Stimulated activated memory B cell treated with anti-CD40 and anti-IgM and Interleukin-4, amounts not matched to agents 10 μg/mL and 1 μg/mL and 100 μg/mL, for 72 hours (primary cell): ENCODE measurements at regions not wholly inside any gene's neighbourhood (a gene's known extent, or its start where the extent isn't known, plus 50 kb on each side); places are given as distances from the start of the nearest gene placed in this dataset.
"Not testable (repeated sequence)": the region's sequence is repeated elsewhere in the genome, so short reads cannot be mapped to it uniquely, and the experiment has no call there.

ENCODE experiments used
- ATAC-seq: fragments of 150-1000 bp; cut with Tn5 transposase; 2 replicates; pipeline ENCODE4 v1.10.0; 2021
- H3K27ac Mint-ChIP-seq: one replicate; pipeline ENCODE4 v1.8.0; 2022; ENCODE audit warnings: mild to moderate bottlenecking, mixed read lengths
- H3K27me3 Mint-ChIP-seq: one replicate; pipeline ENCODE4 v1.8.0; 2022; ENCODE audit warnings: mixed read lengths
- H3K36me3 Mint-ChIP-seq: one replicate; pipeline ENCODE4 v1.8.0; 2022; ENCODE audit warnings: mixed read lengths
- H3K4me1 Mint-ChIP-seq: one replicate; pipeline ENCODE4 v1.8.0; 2022; ENCODE audit warnings: mixed read lengths
- H3K4me3 Mint-ChIP-seq: one replicate; pipeline ENCODE4 v1.8.0; 2022; ENCODE audit warnings: mild to moderate bottlenecking, moderate library complexity, mixed read lengths
- H3K9me3 Mint-ChIP-seq: one replicate; pipeline ENCODE4 v1.8.0; 2022; ENCODE audit warnings: mixed read lengths

GRCh38 chr18:14927701-14928100, 179.7 kb downstream of the ANKRD30B start:
- Mint-ChIP-seq H3K4me3 (no peak overlapping the region), H3K4me1 (peaks cover 10% of the 10 kb centered on the region), H3K27ac (no peak overlapping the region), H3K36me3 (no peaks in the 10 kb centered on the region), H3K27me3 (no peaks in the 10 kb centered on the region), H3K9me3 (peaks cover 3% of the 10 kb centered on the region)
- ATAC-seq, result no peak

GRCh38 chr18:14928396-14928795, 180.4 kb downstream of the ANKRD30B start:
- no peak for ATAC-seq
- Mint-ChIP-seq H3K4me3 (no peak overlapping the region), H3K9me3 (peaks cover 3% of the 10 kb centered on the region), H3K4me1 (peaks cover 10% of the 10 kb centered on the region), H3K27me3 (no peaks in the 10 kb centered on the region), H3K27ac (no peak overlapping the region), H3K36me3 (no peaks in the 10 kb centered on the region)

GRCh38 chr18:14930076-14930475, 182.1 kb downstream of the ANKRD30B start:
- Mint-ChIP-seq H3K36me3 (no peaks in the 10 kb centered on the region), H3K9me3 (no peaks in the 10 kb centered on the region), H3K27me3 (no peaks in the 10 kb centered on the region), H3K27ac (no peak overlapping the region), H3K4me3 (no peak overlapping the region), H3K4me1 (peaks cover 5% of the 10 kb centered on the region)
- no peak for ATAC-seq

GRCh38 chr18:14930576-14930975, 182.6 kb downstream of the ANKRD30B start:
- Mint-ChIP-seq H3K27ac (no peak overlapping the region), H3K36me3 (no peaks in the 10 kb centered on the region), H3K4me1 (peaks cover under 1% of the 10 kb centered on the region), H3K4me3 (no peak overlapping the region), H3K27me3 (no peaks in the 10 kb centered on the region), H3K9me3 (no peaks in the 10 kb centered on the region)
- no peak for ATAC-seq

- H3K36me3 Mint-ChIP-seq, result no peaks in the 10 kb centered on the region
These were observed 185.3 kb downstream of the ANKRD30B start for GRCh38 chr18:14933049-14933851.

GRCh38 chr18:14933964-14934363, 186.0 kb downstream of the ANKRD30B start:
- Mint-ChIP-seq H3K4me3 (no peak overlapping the region), H3K27ac (no peak overlapping the region), H3K9me3 (no peaks in the 10 kb centered on the region), H3K4me1 (no peaks in the 10 kb centered on the region), H3K27me3 (no peaks in the 10 kb centered on the region), H3K36me3 (no peaks in the 10 kb centered on the region)
- ATAC-seq, result no peak

More at GRCh38 chr18:14933049-14933851, 185.3 kb downstream of the ANKRD30B start:
- Mint-ChIP-seq H3K27ac (no peak overlapping the region), H3K9me3 (no peaks in the 10 kb centered on the region), H3K4me3 (no peak overlapping the region), H3K27me3 (no peaks in the 10 kb centered on the region), H3K4me1 (no peaks in the 10 kb centered on the region)
- ATAC-seq, result no peak

GRCh38 chr18:14935210-14935609, 187.2 kb downstream of the ANKRD30B start:
- no peaks in the 10 kb centered on the region for H3K4me1 Mint-ChIP-seq
- H3K36me3 Mint-ChIP-seq, result no peaks in the 10 kb centered on the region
- H3K9me3 Mint-ChIP-seq, result no peaks in the 10 kb centered on the region
- no peak for ATAC-seq
- H3K27ac Mint-ChIP-seq, result no peak overlapping the region
- H3K4me3 Mint-ChIP-seq, result no peak overlapping the region
- H3K27me3 Mint-ChIP-seq, result no peaks in the 10 kb centered on the region

GRCh38 chr18:14936313-14936712, 188.3 kb downstream of the ANKRD30B start:
- Mint-ChIP-seq H3K27ac (no peak overlapping the region), H3K4me3 (no peak overlapping the region), H3K36me3 (no peaks in the 10 kb centered on the region), H3K4me1 (no peaks in the 10 kb centered on the region), H3K9me3 (no peaks in the 10 kb centered on the region), H3K27me3 (no peaks in the 10 kb centered on the region)
- no peak for ATAC-seq

- H3K4me1 Mint-ChIP-seq, result no peaks in the 10 kb centered on the region
- H3K4me3 Mint-ChIP-seq, result no peak overlapping the region
- no peaks in the 10 kb centered on the region for H3K36me3 Mint-ChIP-seq
- H3K27ac Mint-ChIP-seq, result no peak overlapping the region
- ATAC-seq, result no peak
- no peaks in the 10 kb centered on the region for H3K27me3 Mint-ChIP-seq
- no peaks in the 10 kb centered on the region for H3K9me3 Mint-ChIP-seq
These were observed 189.3 kb downstream of the ANKRD30B start for GRCh38 chr18:14937271-14937670.

GRCh38 chr18:14939141-14939540, 191.2 kb downstream of the ANKRD30B start:
- Mint-ChIP-seq H3K9me3 (no peaks in the 10 kb centered on the region), H3K4me1 (no peaks in the 10 kb centered on the region), H3K27ac (no peak overlapping the region), H3K36me3 (no peaks in the 10 kb centered on the region), H3K27me3 (no peaks in the 10 kb centered on the region), H3K4me3 (no peak overlapping the region)
- no peak for ATAC-seq

- not testable (repeated sequence) for H3K4me3 Mint-ChIP-seq, ATAC-seq, H3K4me1 Mint-ChIP-seq, H3K9me3 Mint-ChIP-seq, H3K27me3 Mint-ChIP-seq, H3K36me3 Mint-ChIP-seq, H3K27ac Mint-ChIP-seq
These were observed 192.1 kb downstream of the ANKRD30B start for GRCh38 chr18:14940106-14940505.

- Mint-ChIP-seq H3K4me3 (no peak overlapping the region), H3K36me3 (no peaks in the 10 kb centered on the region), H3K27ac (no peak overlapping the region), H3K9me3 (no peaks in the 10 kb centered on the region), H3K27me3 (no peaks in the 10 kb centered on the region), H3K4me1 (no peaks in the 10 kb centered on the region)
- no peak for ATAC-seq
These were observed 192.8 kb downstream of the ANKRD30B start for GRCh38 chr18:14940735-14941134.

GRCh38 chr18:14941256-14941655, 193.3 kb downstream of the ANKRD30B start:
- ATAC-seq, result no peak
- no peak overlapping the region for H3K4me3 Mint-ChIP-seq
- H3K9me3 Mint-ChIP-seq, result no peaks in the 10 kb centered on the region
- no peaks in the 10 kb centered on the region for H3K36me3 Mint-ChIP-seq
- no peaks in the 10 kb centered on the region for H3K27me3 Mint-ChIP-seq
- no peaks in the 10 kb centered on the region for H3K4me1 Mint-ChIP-seq
- no peak overlapping the region for H3K27ac Mint-ChIP-seq

- ATAC-seq, result no peak
- Mint-ChIP-seq H3K4me3 (no peak overlapping the region), H3K27ac (no peak overlapping the region), H3K4me1 (no peaks in the 10 kb centered on the region), H3K9me3 (no peaks in the 10 kb centered on the region), H3K27me3 (no peaks in the 10 kb centered on the region), H3K36me3 (no peaks in the 10 kb centered on the region)
These were observed 193.8 kb downstream of the ANKRD30B start for GRCh38 chr18:14941792-14942191.

GRCh38 chr18:14942275-14942674, 194.3 kb downstream of the ANKRD30B start:
- no peak overlapping the region for H3K27ac Mint-ChIP-seq
- no peak overlapping the region for H3K4me3 Mint-ChIP-seq
- ATAC-seq, result no peak
- H3K36me3 Mint-ChIP-seq, result no peaks in the 10 kb centered on the region
- H3K4me1 Mint-ChIP-seq, result no peaks in the 10 kb centered on the region
- H3K9me3 Mint-ChIP-seq, result no peaks in the 10 kb centered on the region
- no peaks in the 10 kb centered on the region for H3K27me3 Mint-ChIP-seq

GRCh38 chr18:14943486-14943885, 195.5 kb downstream of the ANKRD30B start:
- H3K4me3 Mint-ChIP-seq, result no peak overlapping the region
- no peaks in the 10 kb centered on the region for H3K27me3 Mint-ChIP-seq
- no peaks in the 10 kb centered on the region for H3K4me1 Mint-ChIP-seq
- H3K36me3 Mint-ChIP-seq, result no peaks in the 10 kb centered on the region
- H3K9me3 Mint-ChIP-seq, result no peaks in the 10 kb centered on the region
- no peak for ATAC-seq
- H3K27ac Mint-ChIP-seq, result no peak overlapping the region
